ENCODE measurements at regions not wholly inside any gene's neighbourhood (a gene's known extent, or its start where the extent isn't known, plus 50 kb on each side); places are given as distances from the start of the nearest gene placed in this dataset.
"Not testable (repeated sequence)": the region's sequence is repeated elsewhere in the genome, so short reads cannot be mapped to it uniquely, and the experiment has no call there.

- no peak for DNase-seq (ENCODE audit: low spot score)
Measured at GRCh38 chr11:25615069-25615468, 716.9 kb upstream of the ANO3 start.

- DNase-seq (ENCODE audit: low spot score) = no peak
Measured at GRCh38 chr11:25615841-25616240, 716.1 kb upstream of the ANO3 start.

- DNase-seq (ENCODE audit: low spot score) = no peak
Measured at GRCh38 chr11:25625094-25625493, 706.8 kb upstream of the ANO3 start.

GRCh38 chr11:25628030-25628429 is 703.9 kb upstream of the ANO3 start:
- no peak for DNase-seq (ENCODE audit: low spot score)

GRCh38 chr11:25633230-25633629 is 698.7 kb upstream of the ANO3 start:
- no peak for DNase-seq (ENCODE audit: low spot score)

- DNase-seq (ENCODE audit: low spot score) = not testable (repeated sequence)
Measured at GRCh38 chr11:25649220-25649619, 682.7 kb upstream of the ANO3 start.

GRCh38 chr11:25650319-25650718 is 681.6 kb upstream of the ANO3 start:
- DNase-seq (ENCODE audit: low spot score) = no peak

GRCh38 chr11:25655636-25656035 is 676.3 kb upstream of the ANO3 start:
- DNase-seq (ENCODE audit: low spot score) = no peak

GRCh38 chr11:25658916-25659315 is 673.0 kb upstream of the ANO3 start:
- DNase-seq (ENCODE audit: low spot score) = no peak

GRCh38 chr11:25659706-25660105 is 672.2 kb upstream of the ANO3 start:
- no peak for DNase-seq (ENCODE audit: low spot score)

- no peak for DNase-seq (ENCODE audit: low spot score)
Measured at GRCh38 chr11:25667871-25668270, 664.1 kb upstream of the ANO3 start.

- DNase-seq (ENCODE audit: low spot score) = no peak
Measured at GRCh38 chr11:25691959-25692358, 640.0 kb upstream of the ANO3 start.

- no peak for DNase-seq (ENCODE audit: low spot score)
Measured at GRCh38 chr11:25702417-25702816, 629.5 kb upstream of the ANO3 start.

GRCh38 chr11:25710975-25711374 is 621.0 kb upstream of the ANO3 start:
- no peak for DNase-seq (ENCODE audit: low spot score)

GRCh38 chr11:25727944-25728343 is 604.0 kb upstream of the ANO3 start:
- DNase-seq (ENCODE audit: low spot score) = no peak

- no peak for DNase-seq (ENCODE audit: low spot score)
Measured at GRCh38 chr11:25730230-25730629, 601.7 kb upstream of the ANO3 start.

GRCh38 chr11:25733777-25734176 is 598.2 kb upstream of the ANO3 start:
- DNase-seq (ENCODE audit: low spot score) = no peak

GRCh38 chr11:25734591-25735211 is 597.2 kb upstream of the ANO3 start:
- no peak for DNase-seq (ENCODE audit: low spot score)

GRCh38 chr11:25737071-25737675 is 594.8 kb upstream of the ANO3 start:
- no peak for DNase-seq (ENCODE audit: low spot score)

GRCh38 chr11:25741886-25742285 is 590.0 kb upstream of the ANO3 start:
- DNase-seq (ENCODE audit: low spot score) = no peak

- DNase-seq (ENCODE audit: low spot score) = no peak
Measured at GRCh38 chr11:25742800-25743199, 589.1 kb upstream of the ANO3 start.

- DNase-seq (ENCODE audit: low spot score) = no peak
Measured at GRCh38 chr11:25755381-25755780, 576.5 kb upstream of the ANO3 start.

GRCh38 chr11:25755918-25756584 is 575.9 kb upstream of the ANO3 start:
- DNase-seq (ENCODE audit: low spot score) = no peak

All from left forelimb (tissue), 1 donor.